OCI-LY1 (cell line): ENCODE measurements at regions not wholly inside any gene's neighbourhood (a gene's known extent, or its start where the extent isn't known, plus 50 kb on each side); places are given as distances from the start of the nearest gene placed in this dataset.
"Not testable (repeated sequence)": the region's sequence is repeated elsewhere in the genome, so short reads cannot be mapped to it uniquely, and the experiment has no call there.

Experiments used
- H2AFZ ChIP-seq: fragments of 200-600 bp; sonication (generic), shearing (Covaris generic); 2 replicates; pipeline ENCODE4 v1.6.0; 2014; ENCODE audit warnings: antibody characterized with exemption, mild to moderate bottlenecking, low read length
- H3F3A ChIP-seq: fragments of 200-600 bp; sonication (generic), shearing (Covaris generic); 2 replicates; pipeline ENCODE4 v1.6.0; 2014; ENCODE audit warnings: mild to moderate bottlenecking, antibody characterized with exemption, low read length, moderate library complexity; ENCODE audit not compliant: insufficient read depth
- H3K27ac ChIP-seq: fragments of 200-600 bp; sonication (generic); 2 replicates; pipeline ENCODE4 v1.5.1; 2014; ENCODE audit warnings: low read length, mixed run types, mild to moderate bottlenecking, low read depth; ENCODE audit not compliant: poor library complexity, severe bottlenecking
- H3K27me3 ChIP-seq: fragments of 200-600 bp; sonication (generic); 2 replicates; pipeline ENCODE4 v1.6.0; 2014; ENCODE audit warnings: antibody characterized with exemption, mild to moderate bottlenecking, low read length, moderate library complexity; ENCODE audit not compliant: insufficient read depth
- H3K36me3 ChIP-seq: fragments of 200-600 bp; sonication (generic); 2 replicates; pipeline ENCODE4 v1.6.1; 2014; ENCODE audit warnings: mild to moderate bottlenecking, antibody characterized with exemption, low read length, moderate library complexity, mixed read lengths; ENCODE audit not compliant: insufficient read depth
- H3K4me1 ChIP-seq: fragments of 200-600 bp; sonication (generic); 2 replicates; pipeline ENCODE4 v1.5.1; 2014; ENCODE audit warnings: mild to moderate bottlenecking, low read length, moderate library complexity; ENCODE audit not compliant: insufficient read depth, severe bottlenecking
- H3K4me2 ChIP-seq: fragments of 200-600 bp; sonication (generic), shearing (Covaris generic); 2 replicates; pipeline ENCODE4 v1.6.1; 2014; ENCODE audit warnings: low read length
- H3K4me3 ChIP-seq: fragments of 200-600 bp; sonication (generic); 2 replicates; pipeline ENCODE4 v1.5.1; 2014; ENCODE audit warnings: low read length, low read depth, mild to moderate bottlenecking, mixed read lengths; ENCODE audit not compliant: poor library complexity, severe bottlenecking
- H3K79me2 ChIP-seq: fragments of 200-600 bp; shearing (Covaris generic); 2 replicates; pipeline ENCODE4 v1.6.1; 2016; ENCODE audit warnings: mixed run types, low read length, mixed read lengths; ENCODE audit not compliant: insufficient read depth
- H3K9ac ChIP-seq: fragments of 200-600 bp; sonication (generic), shearing (Covaris generic); 2 replicates; pipeline ENCODE4 v1.6.1; 2014; ENCODE audit warnings: mild to moderate bottlenecking, low read length, mixed read lengths
- H3K9me2 ChIP-seq: fragments of 200-600 bp; sonication (generic), shearing (Covaris generic); 2 replicates; pipeline ENCODE4 v1.6.1; 2014; ENCODE audit warnings: low read depth, mild to moderate bottlenecking, low read length, mixed read lengths
- H3K9me3 ChIP-seq: fragments of 200-600 bp; shearing (Covaris generic); 2 replicates; pipeline ENCODE4 v1.6.1; 2014; ENCODE audit warnings: low read length, mixed read lengths
- H4K20me1 ChIP-seq: fragments of 200-600 bp; sonication (generic), shearing (Covaris generic); 2 replicates; pipeline ENCODE4 v1.6.0; 2016; ENCODE audit warnings: mild to moderate bottlenecking, low read length; ENCODE audit not compliant: insufficient read depth
- EZH2 ChIP-seq: fragments of 200-600 bp; sonication (generic), shearing (Covaris generic); IDR thresholded peaks from 2 replicates; pipeline ENCODE4 v1.8.0; 2017; ENCODE audit warnings: borderline replicate concordance, mixed run types, mild to moderate bottlenecking, antibody characterized with exemption, low read length, moderate library complexity, mixed read lengths
- TF ChIP-seq, protein P1 (sequence below): fragments of 200-600 bp; sonication (generic), shearing (Covaris generic); IDR thresholded peaks from 2 replicates; pipeline ENCODE4 v1.5.1; 2017; ENCODE audit warnings: mild to moderate bottlenecking, antibody characterized with exemption, low read length, moderate library complexity, mixed read lengths

DNA sequence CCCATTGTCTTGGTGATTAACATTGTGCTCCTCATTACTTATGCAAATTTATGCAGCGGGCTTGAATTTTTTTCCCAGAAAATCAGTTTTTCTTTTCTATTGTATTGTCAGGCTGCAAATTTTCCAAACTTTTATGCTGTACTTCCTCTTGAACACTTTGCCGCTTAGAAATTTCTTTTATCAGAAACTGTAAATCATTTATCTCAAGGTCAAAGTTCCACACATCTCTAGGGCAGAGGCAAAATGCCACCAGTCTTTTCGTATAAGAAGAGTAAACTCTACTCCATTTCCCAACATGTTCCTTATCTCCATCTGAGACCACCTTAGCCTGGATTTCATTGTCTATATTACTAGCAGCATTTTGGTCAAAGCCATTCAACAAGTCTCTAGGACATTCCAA lies 113.9 kb upstream of the OLFM3 start:
- Histone ChIP-seq H3K27me3 (no peaks in the 10 kb centered on the region), H3K9me2 (no peaks in the 10 kb centered on the region), H3K9ac (no peak overlapping the region), H3K27ac (no peak overlapping the region), H3K4me3 (no peak overlapping the region), H3K4me2 (no peak overlapping the region), H3K9me3 (no peaks in the 10 kb centered on the region), H3K4me1 (no peaks in the 10 kb centered on the region), H3K36me3 (no peaks in the 10 kb centered on the region), H4K20me1 (no peaks in the 10 kb centered on the region), H3F3A (no peaks in the 10 kb centered on the region), H3K79me2 (no peaks in the 10 kb centered on the region), H2AFZ (no peak overlapping the region)
- TF ChIP-seq EZH2 = no peak
- TF ChIP-seq, protein P1, sequence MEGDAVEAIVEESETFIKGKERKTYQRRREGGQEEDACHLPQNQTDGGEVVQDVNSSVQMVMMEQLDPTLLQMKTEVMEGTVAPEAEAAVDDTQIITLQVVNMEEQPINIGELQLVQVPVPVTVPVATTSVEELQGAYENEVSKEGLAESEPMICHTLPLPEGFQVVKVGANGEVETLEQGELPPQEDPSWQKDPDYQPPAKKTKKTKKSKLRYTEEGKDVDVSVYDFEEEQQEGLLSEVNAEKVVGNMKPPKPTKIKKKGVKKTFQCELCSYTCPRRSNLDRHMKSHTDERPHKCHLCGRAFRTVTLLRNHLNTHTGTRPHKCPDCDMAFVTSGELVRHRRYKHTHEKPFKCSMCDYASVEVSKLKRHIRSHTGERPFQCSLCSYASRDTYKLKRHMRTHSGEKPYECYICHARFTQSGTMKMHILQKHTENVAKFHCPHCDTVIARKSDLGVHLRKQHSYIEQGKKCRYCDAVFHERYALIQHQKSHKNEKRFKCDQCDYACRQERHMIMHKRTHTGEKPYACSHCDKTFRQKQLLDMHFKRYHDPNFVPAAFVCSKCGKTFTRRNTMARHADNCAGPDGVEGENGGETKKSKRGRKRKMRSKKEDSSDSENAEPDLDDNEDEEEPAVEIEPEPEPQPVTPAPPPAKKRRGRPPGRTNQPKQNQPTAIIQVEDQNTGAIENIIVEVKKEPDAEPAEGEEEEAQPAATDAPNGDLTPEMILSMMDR = no peak

DNA sequence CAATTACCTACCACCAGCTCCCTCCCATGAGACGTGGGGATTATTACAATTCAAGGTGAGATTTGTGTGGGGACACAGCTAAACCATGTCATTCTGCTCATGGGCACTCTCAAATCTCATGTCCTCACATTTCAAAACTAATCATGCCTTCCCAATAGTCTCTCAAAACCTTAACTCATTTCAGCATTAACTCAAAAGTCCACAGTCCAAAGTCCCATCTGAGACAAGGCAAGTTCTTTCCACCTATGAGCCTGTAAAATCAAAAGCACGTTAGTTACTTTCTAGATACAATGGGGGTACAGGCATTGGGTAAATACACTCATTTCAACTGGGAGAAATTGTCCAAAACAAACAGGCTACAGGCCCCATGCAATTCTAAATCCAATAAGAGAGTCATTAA lies 112.8 kb upstream of the OLFM3 start:
- not testable (repeated sequence) for H3K27me3 ChIP-seq

DNA sequence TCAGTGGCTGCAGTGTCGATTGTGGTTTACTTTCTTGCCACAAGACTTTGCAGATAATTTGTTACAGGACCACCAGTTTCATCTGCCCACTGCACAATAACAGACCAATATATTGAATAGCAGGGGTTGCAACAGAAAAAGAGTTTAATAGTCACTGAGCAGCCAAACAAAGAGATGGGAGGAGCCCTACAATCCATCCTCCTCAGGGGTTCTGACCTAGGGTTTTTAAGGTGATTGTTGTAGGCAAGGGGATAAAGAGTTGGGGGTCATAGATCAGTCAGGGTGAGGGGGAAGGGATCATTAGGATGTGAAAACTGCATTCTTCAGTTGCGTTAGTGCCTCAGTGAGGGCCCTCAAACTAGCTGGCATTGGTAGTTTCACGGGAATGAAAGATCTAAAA lies 110.7 kb upstream of the OLFM3 start:
- no peak for TF ChIP-seq EZH2
- TF ChIP-seq, protein P1 = no peak

More for the DNA sequence above, 112.8 kb upstream of the OLFM3 start:
- H3K9me3 ChIP-seq, H3K4me1 ChIP-seq, H3K27ac ChIP-seq, H3K36me3 ChIP-seq, H3K4me3 ChIP-seq, H3K9ac ChIP-seq, H3K79me2 ChIP-seq, H3K9me2 ChIP-seq, H2AFZ ChIP-seq, H3K4me2 ChIP-seq, H4K20me1 ChIP-seq, H3F3A ChIP-seq: not testable (repeated sequence)

DNA sequence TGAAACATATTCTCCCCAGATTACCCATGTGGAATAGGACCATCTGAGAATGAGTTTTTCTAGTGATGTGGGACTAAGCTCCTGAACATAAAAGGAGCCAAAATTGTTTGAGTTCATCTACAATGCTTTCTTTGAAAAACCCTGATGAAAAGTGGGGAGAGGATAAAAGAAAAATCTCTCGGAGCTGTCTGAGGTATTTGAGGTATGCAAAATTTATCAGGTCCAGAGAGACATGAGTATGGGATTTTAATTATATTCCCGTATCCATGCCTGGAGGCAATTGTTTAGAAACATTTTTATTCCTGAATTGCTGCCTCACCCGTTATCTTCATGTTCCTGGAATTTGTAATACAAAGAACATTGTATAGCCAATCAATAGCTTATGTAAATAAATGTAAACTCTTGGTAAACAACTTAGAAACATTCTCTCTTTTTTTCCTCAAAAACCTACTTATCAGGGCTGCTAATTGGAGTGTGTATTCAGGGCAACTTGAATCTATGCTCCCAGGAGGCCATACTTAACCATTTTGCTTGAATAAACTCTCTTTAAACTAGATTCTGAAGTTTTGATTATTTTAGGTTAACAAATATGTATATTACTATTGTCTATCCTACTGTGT lies 109.3 kb upstream of the OLFM3 start:
- H3K27me3 ChIP-seq = no peaks in the 10 kb centered on the region
- H3K79me2 ChIP-seq = no peaks in the 10 kb centered on the region
- no peak overlapping the region for H3K27ac ChIP-seq
- H3F3A ChIP-seq = no peaks in the 10 kb centered on the region
- no peaks in the 10 kb centered on the region for H3K9me2 ChIP-seq
- no peaks in the 10 kb centered on the region for H3K4me1 ChIP-seq
- no peak overlapping the region for H3K4me2 ChIP-seq
- no peak overlapping the region for H3K9ac ChIP-seq
- H2AFZ ChIP-seq = no peak overlapping the region
- H3K4me3 ChIP-seq = no peak overlapping the region
- no peaks in the 10 kb centered on the region for H3K36me3 ChIP-seq
- no peaks in the 10 kb centered on the region for H4K20me1 ChIP-seq
- no peaks in the 10 kb centered on the region for H3K9me3 ChIP-seq
- TF ChIP-seq, protein P1 = no peak

More for the DNA sequence above, 110.7 kb upstream of the OLFM3 start:
- Histone ChIP-seq H3K27ac (no peak overlapping the region), H3K27me3 (no peaks in the 10 kb centered on the region), H3K79me2 (no peaks in the 10 kb centered on the region), H4K20me1 (no peaks in the 10 kb centered on the region), H3K9me3 (no peaks in the 10 kb centered on the region), H3K9me2 (no peaks in the 10 kb centered on the region), H3K4me1 (no peaks in the 10 kb centered on the region), H3K9ac (no peak overlapping the region), H3K36me3 (no peaks in the 10 kb centered on the region), H3K4me3 (no peak overlapping the region), H3F3A (no peaks in the 10 kb centered on the region), H2AFZ (no peak overlapping the region), H3K4me2 (no peak overlapping the region)
